Fibroblast of lung (primary cell): ENCODE measurements at regions not wholly inside any gene's neighbourhood (a gene's known extent, or its start where the extent isn't known, plus 50 kb on each side); places are given as distances from the start of the nearest gene placed in this dataset.
"Not testable (repeated sequence)": the region's sequence is repeated elsewhere in the genome, so short reads cannot be mapped to it uniquely, and the experiment has no call there.

ENCODE experiments used
- CTCF ChIP-seq, 2 donors: IDR thresholded peaks in 1 of 2; conservative IDR thresholded peaks in 1 of 2; 1 replicate in 1 of 2; 2 replicates in 1 of 2; pipeline ENCODE4 v1.5.1; 2011 to 2012; ENCODE audit warnings: low read length in 2 of 2, control low read depth in 1 of 2, inconsistent platforms in 1 of 2, low read depth in 1 of 2, mild to moderate bottlenecking in 1 of 2
- EZH2 ChIP-seq: IDR thresholded peaks from 2 replicates; pipeline ENCODE4 v1.5.1; 2012; ENCODE audit warnings: low read length, control low read depth, mild to moderate bottlenecking; ENCODE audit errors: missing control alignments

- TF ChIP-seq EZH2; CTCF (conservative IDR thresholded peaks at IDR 0.05 in 1 of 2, IDR thresholded peaks at IDR 0.05 in 1 of 2; ENCODE audit: low read depth in 1 of 2, low read length in 2 of 2): not testable (repeated sequence)
Measured at GRCh38 chr4:42313420-42313819, 83.9 kb upstream of the SHISA3 start.
